ACC112 (cell line): ENCODE measurements at regions not wholly inside any gene's neighbourhood (a gene's known extent, or its start where the extent isn't known, plus 50 kb on each side); places are given as distances from the start of the nearest gene placed in this dataset.

ENCODE experiments used
- H2AFZ ChIP-seq: fragments of 200-600 bp; sonication (generic); one replicate; pipeline ENCODE4 v1.6.0; 2017; ENCODE audit warnings: antibody characterized with exemption, low read length; ENCODE audit not compliant: unreplicated experiment
- H3K27ac ChIP-seq: fragments of 200-600 bp; sonication (generic); 2 replicates; pipeline ENCODE4 v1.5.1; 2014; ENCODE audit warnings: low read depth, mild to moderate bottlenecking, antibody characterized with exemption, low read length, moderate library complexity
- H3K27me3 ChIP-seq: fragments of 200-600 bp; sonication (generic); 2 replicates; pipeline ENCODE4 v1.6.1; 2014; ENCODE audit warnings: mild to moderate bottlenecking, antibody characterized with exemption, low read length, moderate library complexity, mixed read lengths; ENCODE audit not compliant: insufficient read depth
- H3K36me3 ChIP-seq: fragments of 200-600 bp; sonication (generic); 2 replicates; pipeline ENCODE4 v1.6.1; 2016; ENCODE audit warnings: mild to moderate bottlenecking, antibody characterized with exemption, low read length, moderate library complexity, mixed read lengths; ENCODE audit not compliant: insufficient read depth
- H3K4me1 ChIP-seq: fragments of 200-600 bp; sonication (generic); one replicate; pipeline ENCODE4 v1.6.1; 2016; ENCODE audit warnings: low read length, mixed read lengths; ENCODE audit not compliant: insufficient read depth, unreplicated experiment, control insufficient read depth
- H3K4me3 ChIP-seq: fragments of 200-600 bp; sonication (generic); 2 replicates; pipeline ENCODE4 v1.5.1; 2014; ENCODE audit warnings: mild to moderate bottlenecking, low read depth, low read length
- H3K79me2 ChIP-seq: fragments of 200-600 bp; sonication (generic); one replicate; pipeline ENCODE4 v1.6.0; 2016; ENCODE audit warnings: low read length; ENCODE audit not compliant: control insufficient read depth, unreplicated experiment, insufficient read depth

GRCh38 chr2:167424221-167424620, 535.9 kb downstream of the XIRP2 start:
- no peak overlapping the region for H3K4me3 ChIP-seq
- no peaks in the 10 kb centered on the region for H3K4me1 ChIP-seq
- no peaks in the 10 kb centered on the region for H3K79me2 ChIP-seq
- H2AFZ ChIP-seq, result no peak overlapping the region
- H3K36me3 ChIP-seq, result no peaks in the 10 kb centered on the region
- H3K27ac ChIP-seq, result no peak overlapping the region
- H3K27me3 ChIP-seq, result no peaks in the 10 kb centered on the region

DNA sequence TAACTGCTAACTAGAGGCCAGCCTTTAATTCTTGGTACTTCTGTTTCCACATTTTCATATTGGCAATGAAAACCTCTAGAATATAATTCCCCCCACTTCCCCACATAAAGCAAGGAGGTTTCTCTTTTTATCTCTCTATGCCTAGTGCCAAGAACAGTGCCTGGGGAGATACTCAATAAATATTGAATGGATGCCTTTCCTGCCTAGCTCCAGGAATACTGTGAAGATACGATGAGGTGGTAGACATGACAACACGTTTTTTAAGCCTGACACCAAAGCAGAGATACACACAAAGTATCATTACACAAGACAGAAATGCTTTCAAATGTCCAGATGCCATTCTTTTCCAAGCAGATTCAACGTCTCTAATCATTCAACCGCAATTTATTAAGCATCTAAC, 535.5 kb downstream of the XIRP2 start:
- no peak overlapping the region for H3K27ac ChIP-seq
- no peak overlapping the region for H3K4me3 ChIP-seq
- H3K4me1 ChIP-seq, result no peaks in the 10 kb centered on the region
- no peaks in the 10 kb centered on the region for H3K36me3 ChIP-seq
- no peak overlapping the region for H2AFZ ChIP-seq
- H3K27me3 ChIP-seq, result no peaks in the 10 kb centered on the region
- H3K79me2 ChIP-seq, result no peaks in the 10 kb centered on the region

DNA sequence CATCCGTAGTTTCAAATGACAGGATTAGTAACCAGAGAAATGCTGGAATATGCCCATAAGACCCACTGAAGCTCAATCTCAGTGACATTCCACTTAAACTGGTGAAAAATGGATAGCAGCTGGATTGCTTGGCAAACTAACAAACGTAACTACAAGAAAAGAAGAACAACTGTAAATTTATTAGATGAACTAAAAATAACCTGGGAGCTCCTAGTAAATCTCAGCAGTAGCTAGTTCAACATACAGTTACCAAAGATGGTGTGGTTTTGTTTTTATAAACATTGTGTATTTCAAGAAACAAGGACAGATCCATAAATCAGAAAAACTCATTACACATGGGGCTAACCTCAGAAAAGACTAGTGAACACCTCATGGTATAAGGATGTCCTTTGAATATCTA, 531.9 kb downstream of the XIRP2 start:
- Histone ChIP-seq H3K79me2 (no peaks in the 10 kb centered on the region), H3K4me1 (no peaks in the 10 kb centered on the region), H3K36me3 (no peaks in the 10 kb centered on the region), H3K27me3 (no peaks in the 10 kb centered on the region), H3K4me3 (no peak overlapping the region), H3K27ac (no peak overlapping the region), H2AFZ (no peak overlapping the region)

DNA sequence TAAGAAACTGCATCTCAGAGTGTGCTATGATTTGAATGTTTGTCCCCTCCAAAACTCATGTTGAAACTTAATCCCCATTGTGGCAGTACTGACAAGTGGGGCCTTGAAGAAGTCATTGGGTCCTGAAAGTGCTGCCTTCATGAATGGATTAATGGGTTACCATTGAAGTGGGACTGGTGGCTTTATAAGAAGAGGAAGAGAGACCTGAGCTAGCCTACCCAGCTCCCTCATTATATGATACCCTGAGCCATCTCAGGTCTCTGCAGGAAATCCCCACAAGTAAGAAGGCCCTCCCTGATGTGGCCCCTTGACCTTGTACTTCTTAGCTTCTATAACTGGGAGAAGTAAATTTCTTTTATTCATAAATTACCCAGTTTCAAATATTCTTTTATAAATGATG, 526.8 kb downstream of the XIRP2 start:
- Histone ChIP-seq H3K4me3 (no peak overlapping the region), H3K79me2 (no peaks in the 10 kb centered on the region), H3K4me1 (no peaks in the 10 kb centered on the region), H2AFZ (no peak overlapping the region), H3K27me3 (no peaks in the 10 kb centered on the region), H3K27ac (no peak overlapping the region), H3K36me3 (no peaks in the 10 kb centered on the region)

DNA sequence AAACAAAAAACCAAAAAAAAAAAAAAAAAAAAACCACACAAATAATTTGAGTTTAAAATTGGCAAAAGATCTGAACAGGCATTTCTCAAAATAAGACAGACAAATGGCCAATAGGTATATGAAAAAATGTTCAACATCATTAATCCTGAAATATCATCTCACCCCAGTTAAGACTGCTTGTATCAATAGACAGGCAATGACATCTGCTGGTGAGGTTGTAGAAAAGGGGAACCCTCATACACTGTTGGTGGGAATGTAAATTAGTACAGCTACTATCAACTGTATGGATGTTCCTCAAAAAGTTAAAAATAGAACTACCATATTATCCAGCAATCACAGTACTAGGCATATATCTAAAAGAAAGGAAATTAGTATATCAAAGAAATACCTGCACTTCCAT, 523.1 kb downstream of the XIRP2 start:
- Histone ChIP-seq H3K27me3 (no peaks in the 10 kb centered on the region), H2AFZ (no peak overlapping the region), H3K79me2 (no peaks in the 10 kb centered on the region), H3K4me3 (no peak overlapping the region), H3K4me1 (no peaks in the 10 kb centered on the region), H3K36me3 (no peaks in the 10 kb centered on the region), H3K27ac (no peak overlapping the region)

DNA sequence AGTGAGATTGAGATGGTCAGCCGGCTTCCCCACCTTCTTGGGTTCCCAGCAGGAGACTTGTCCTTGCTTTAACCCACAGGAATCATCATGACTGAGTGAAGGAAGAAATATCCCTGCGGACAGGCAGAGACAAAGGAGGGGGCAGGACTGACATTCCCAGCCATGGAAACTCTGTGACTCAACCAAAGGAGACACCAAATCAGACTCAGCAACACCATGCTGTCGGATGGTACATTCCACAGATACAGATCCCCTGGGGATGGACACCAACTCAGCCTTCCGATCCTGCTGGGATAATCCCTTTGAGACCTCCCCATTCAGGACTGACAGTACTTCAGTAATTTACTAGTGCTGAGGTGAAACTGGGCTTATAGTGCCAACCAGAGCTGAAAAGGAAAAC, 518.3 kb downstream of the XIRP2 start:
- Histone ChIP-seq H3K4me1 (no peaks in the 10 kb centered on the region), H3K4me3 (no peak overlapping the region)

GRCh38 chr2:167404627-167405284, 516.5 kb downstream of the XIRP2 start:
- Histone ChIP-seq H3K36me3 (no peaks in the 10 kb centered on the region), H3K27me3 (no peaks in the 10 kb centered on the region), H3K4me3 (no peak overlapping the region), H3K27ac (no peak overlapping the region), H2AFZ (no peak overlapping the region), H3K4me1 (no peaks in the 10 kb centered on the region), H3K79me2 (no peaks in the 10 kb centered on the region)

More for the DNA sequence above, 518.3 kb downstream of the XIRP2 start:
- Histone ChIP-seq H2AFZ (no peak overlapping the region), H3K79me2 (no peaks in the 10 kb centered on the region), H3K27me3 (no peaks in the 10 kb centered on the region), H3K36me3 (no peaks in the 10 kb centered on the region), H3K27ac (no peak overlapping the region)

DNA sequence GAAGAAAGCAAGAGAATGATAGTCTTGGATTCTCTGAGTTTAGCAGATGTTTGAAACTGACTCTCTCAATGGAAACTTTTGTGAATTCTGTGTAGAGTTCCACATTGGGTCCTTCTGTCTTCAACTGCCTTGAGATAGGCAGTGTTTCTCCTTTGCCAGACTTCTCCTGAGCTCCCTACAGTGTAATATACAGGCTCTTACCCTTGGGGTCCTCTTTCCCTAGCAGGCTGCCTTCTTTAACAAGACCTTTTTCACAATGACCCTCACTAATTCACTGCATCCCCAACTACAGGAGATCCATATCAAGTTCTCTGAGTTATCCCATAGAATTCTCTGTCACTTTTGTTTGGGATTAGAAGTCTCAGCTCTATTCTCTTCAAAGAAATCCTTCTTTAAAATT, 513.0 kb downstream of the XIRP2 start:
- Histone ChIP-seq H3K79me2 (no peaks in the 10 kb centered on the region), H2AFZ (no peak overlapping the region), H3K4me1 (no peaks in the 10 kb centered on the region), H3K27ac (no peak overlapping the region), H3K36me3 (no peaks in the 10 kb centered on the region), H3K27me3 (no peaks in the 10 kb centered on the region), H3K4me3 (no peak overlapping the region)

- H3K27ac ChIP-seq, result no peak overlapping the region
Measured at GRCh38 chr2:167400546-167400945, 512.3 kb downstream of the XIRP2 start.

DNA sequence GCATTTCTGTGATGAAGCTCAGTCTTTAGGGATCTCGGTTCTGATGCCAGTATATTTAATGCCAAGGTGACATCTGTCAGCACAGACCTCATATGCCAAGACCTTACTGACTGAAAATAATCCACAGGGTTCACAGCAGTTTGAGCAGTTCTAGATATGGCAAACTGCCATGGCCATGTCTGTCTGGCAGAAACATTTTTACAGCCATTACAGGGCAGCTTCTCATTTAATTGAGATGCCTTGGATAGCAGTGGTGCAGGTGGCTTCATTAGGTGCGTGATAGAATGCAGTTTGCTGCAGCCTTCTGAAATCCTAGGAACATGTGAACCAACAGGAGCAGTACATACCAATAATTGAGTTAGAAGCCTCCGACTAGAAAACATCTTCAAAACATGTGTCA, 510.6 kb downstream of the XIRP2 start:
- no peaks in the 10 kb centered on the region for H3K36me3 ChIP-seq
- H3K27me3 ChIP-seq, result no peaks in the 10 kb centered on the region
- H3K4me1 ChIP-seq, result no peaks in the 10 kb centered on the region
- H3K27ac ChIP-seq, result no peak overlapping the region
- no peak overlapping the region for H3K4me3 ChIP-seq
- no peaks in the 10 kb centered on the region for H3K79me2 ChIP-seq
- H2AFZ ChIP-seq, result no peak overlapping the region

More at GRCh38 chr2:167400546-167400945, 512.3 kb downstream of the XIRP2 start:
- Histone ChIP-seq H3K36me3 (no peaks in the 10 kb centered on the region), H3K4me3 (no peak overlapping the region), H2AFZ (no peak overlapping the region), H3K79me2 (no peaks in the 10 kb centered on the region), H3K4me1 (no peaks in the 10 kb centered on the region), H3K27me3 (no peaks in the 10 kb centered on the region)

DNA sequence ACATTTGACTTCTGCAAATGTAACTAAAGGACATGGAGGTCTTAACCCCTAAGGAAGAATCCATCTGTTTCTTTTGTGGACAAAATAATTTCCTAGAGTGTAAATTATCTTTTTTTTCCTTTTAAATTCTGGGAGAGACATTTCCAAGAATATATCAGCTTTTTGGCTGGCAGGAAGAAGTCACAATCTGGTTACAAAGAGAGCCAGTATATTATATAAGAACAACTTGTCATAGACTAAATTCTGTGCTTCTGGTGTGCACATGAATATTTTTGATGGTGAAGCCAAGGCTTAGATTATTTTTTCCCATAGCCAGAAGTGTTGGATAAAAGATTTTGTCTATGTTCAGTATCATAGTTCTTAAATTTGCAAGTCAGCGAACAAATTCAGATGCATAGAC, 500.6 kb downstream of the XIRP2 start:
- Histone ChIP-seq H3K27me3 (no peaks in the 10 kb centered on the region), H3K4me3 (no peak overlapping the region), H3K79me2 (no peaks in the 10 kb centered on the region), H3K4me1 (no peaks in the 10 kb centered on the region), H3K36me3 (no peaks in the 10 kb centered on the region), H2AFZ (no peak overlapping the region), H3K27ac (no peak overlapping the region)
